NCI-H146 (cell line): ENCODE measurements at regions not wholly inside any gene's neighbourhood (a gene's known extent, or its start where the extent isn't known, plus 50 kb on each side); places are given as distances from the start of the nearest gene placed in this dataset.
"Not testable (repeated sequence)": the region's sequence is repeated elsewhere in the genome, so short reads cannot be mapped to it uniquely, and the experiment has no call there.

Experiments
- DNase-seq: peaks from one replicate; lab custom pipeline; 2025; lab: John Stamatoyannopoulos, UW

GRCh38 chr15:19996574-19997194, 544.9 kb downstream of the GOLGA6L6 start:
- not testable (repeated sequence) for DNase-seq

DNA sequence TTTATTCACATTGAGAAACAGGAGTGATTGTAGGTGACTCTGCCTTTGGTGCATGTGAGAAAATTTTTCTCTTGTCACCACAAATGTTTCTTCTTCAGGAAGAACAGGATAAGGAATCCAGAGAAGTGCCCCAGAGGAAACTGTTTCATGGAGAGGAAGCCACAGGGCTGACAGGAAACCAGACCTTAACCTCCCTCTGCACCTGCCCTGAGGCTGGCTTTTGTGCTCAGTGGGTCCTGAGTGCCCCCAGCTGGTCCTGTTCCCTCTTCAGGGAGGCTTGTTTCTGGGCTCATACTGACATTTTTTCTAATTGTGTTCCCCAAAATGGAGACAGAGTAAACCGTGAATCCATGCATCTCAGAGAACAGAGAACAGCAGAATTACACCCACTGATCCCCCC, 546.3 kb downstream of the GOLGA6L6 start:
- not testable (repeated sequence) for DNase-seq

GRCh38 chr15:19992428-19992827, 549.2 kb downstream of the GOLGA6L6 start:
- no peak for DNase-seq

- no peak for DNase-seq
These were observed 553.4 kb downstream of the GOLGA6L6 start for GRCh38 chr15:19988094-19988660.

DNA sequence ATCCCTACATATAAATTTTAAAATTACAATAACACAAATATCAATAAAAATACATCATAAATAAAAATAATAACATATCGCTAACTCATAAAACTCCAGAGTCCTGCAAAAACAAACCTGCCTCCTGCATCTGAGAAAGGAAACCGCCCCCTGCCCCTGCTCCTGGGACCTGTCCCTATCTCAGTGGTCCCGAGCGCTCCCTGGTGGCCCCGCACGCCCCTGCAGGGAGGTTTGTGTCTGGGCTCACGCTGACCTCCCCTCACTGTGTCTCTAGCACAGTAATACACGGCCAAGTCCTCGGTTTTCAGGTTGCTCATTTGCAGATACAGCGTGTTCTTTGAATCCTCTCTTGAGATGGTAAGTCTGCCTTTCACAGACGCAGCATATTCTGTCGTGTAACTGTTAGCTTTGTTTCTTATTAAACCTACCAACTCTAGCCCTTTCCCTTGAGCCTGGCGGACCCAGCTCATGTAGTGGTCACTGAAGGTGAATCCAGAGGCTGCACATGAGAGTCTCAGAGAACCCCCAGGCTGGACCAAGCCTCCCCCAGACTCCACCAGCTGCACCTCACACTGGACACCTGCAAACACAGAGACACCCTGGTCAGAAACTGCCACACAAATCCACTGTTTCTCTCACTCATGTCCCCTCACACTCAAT, 554.1 kb downstream of the GOLGA6L6 start:
- DNase-seq, result peak; percentile 10

GRCh38 chr15:19984101-19984500, 557.5 kb downstream of the GOLGA6L6 start:
- DNase-seq, result no peak

GRCh38 chr15:19974998-19975397, 566.6 kb downstream of the GOLGA6L6 start:
- no peak for DNase-seq

DNA sequence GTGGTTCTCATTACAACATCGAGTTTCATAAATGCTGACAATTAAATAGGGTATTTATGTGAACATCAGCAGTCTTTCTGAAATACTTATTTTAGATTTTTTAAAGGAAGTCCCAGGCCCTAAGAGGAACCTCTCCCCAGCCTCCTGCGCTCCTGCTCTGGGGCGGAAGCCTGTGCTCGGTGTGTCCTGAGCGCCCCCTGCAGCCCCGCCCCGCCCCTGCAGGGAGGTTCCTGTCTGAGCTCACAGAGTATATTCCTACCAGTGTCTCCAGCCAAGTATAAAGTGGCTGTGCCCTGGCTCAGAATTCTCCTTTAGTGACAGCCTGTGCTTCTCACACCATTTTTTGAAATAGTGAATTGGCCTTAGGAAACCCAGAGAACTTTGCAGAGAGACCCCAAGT, 567.9 kb downstream of the GOLGA6L6 start:
- DNase-seq, result no peak

DNA sequence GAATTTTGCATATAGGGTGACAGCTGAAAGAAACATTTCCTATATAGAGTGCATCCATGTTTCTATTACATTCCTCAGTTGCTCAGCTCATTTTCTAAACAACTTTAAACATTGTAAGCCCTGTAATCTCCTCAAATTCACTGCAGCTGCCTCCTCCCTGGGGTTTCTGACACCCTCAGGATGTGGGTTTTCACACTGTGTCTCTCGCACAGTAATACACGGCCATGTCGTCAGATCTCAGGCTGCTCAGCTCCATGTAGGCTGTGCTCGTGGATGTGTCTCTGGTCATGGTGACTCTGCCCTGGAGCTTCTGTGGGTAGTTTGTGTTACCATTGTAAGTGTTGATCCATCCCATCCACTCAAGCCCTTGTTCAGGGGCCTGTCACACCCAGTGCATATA, 569.0 kb downstream of the GOLGA6L6 start:
- not testable (repeated sequence) for DNase-seq

- not testable (repeated sequence) for DNase-seq
These were observed 576.0 kb downstream of the GOLGA6L6 start for GRCh38 chr15:19965574-19965973.

- DNase-seq, result not testable (repeated sequence)
These were observed 577.1 kb downstream of the GOLGA6L6 start for GRCh38 chr15:19964480-19964879.

DNA sequence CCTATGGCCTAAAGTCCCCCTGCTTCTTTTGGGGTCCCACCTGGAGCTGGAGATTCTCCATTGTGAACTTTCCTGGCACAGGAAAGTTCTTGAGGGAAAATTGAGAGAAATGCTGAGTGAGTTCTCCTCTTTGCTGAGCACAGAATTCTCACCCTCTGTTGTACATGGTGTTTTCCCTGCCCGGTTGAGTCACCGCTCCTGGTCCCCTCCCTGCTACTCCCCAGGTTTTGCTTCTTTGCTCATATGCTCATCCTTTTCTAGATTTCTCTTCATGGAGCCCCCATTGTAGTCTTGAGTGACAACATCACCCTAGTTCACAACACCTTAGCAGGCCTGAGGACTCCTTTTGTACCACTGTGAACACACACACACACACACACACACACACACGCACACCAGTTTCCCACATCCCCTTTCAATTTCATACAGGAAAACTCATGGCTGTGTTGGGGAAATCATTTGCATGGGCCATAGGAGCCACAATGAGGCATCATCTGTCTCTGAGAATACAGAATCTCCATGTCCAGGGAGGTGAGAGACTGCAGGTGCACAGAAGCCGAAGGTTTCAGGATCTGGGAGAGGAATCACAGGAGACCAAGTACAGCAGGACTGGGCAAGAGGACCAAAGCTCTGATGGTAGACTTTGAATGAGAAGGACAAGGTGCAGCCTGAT, 585.3 kb downstream of the GOLGA6L6 start:
- DNase-seq, result no peak

DNA sequence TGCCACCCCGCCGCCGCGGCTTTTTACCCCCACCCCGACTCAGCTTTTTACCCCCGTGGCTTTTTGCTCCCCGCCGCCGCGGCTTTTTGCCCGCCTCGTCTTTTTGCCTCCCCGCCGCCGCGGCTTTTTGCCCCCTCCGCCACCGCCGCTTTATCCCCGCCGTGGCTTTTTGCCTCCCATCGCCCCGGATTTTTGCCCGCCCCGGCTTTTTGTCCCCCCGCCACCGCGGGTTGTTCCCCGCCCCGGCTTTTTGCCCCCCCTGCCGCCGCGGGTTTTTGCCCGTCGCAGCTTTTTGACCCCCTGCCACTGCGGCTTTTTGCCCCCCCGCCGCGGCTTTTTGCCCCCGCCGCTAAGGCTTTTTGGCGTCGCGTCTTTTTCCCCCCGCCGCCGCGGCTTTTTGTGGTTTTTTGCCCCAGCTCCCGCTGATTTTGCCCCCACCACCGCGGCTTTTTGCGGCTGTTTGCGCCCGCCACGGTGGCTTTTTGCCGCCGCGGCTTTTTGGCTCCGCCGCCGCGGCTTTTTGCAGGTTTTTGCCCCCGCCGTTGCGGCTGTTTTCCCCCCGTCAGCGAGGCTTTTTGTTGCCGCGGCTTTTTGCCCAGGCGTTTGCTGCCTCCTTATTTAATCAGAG, 597.2 kb downstream of the GOLGA6L6 start:
- no peak for DNase-seq

- DNase-seq, result no peak
These were observed 598.1 kb downstream of the GOLGA6L6 start for GRCh38 chr15:19943515-19943914.

DNA sequence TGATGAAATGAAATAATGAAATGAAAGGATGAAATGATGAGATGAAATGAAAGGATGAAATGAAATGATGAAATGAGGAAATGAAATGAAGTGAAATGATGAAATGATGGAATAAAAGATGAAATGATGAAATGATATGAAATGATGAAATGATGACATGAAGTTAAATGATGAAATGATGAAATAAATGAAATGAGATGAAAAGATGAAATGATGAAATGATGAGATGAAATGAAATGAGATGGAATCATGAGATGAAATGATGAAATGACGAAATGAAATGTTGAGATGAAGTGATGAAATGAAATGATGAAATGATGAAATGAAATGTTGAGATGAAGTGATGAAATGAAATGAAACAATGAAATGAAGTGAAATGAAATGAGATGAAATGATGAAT, 638.3 kb downstream of the GOLGA6L6 start:
- not testable (repeated sequence) for DNase-seq

DNA sequence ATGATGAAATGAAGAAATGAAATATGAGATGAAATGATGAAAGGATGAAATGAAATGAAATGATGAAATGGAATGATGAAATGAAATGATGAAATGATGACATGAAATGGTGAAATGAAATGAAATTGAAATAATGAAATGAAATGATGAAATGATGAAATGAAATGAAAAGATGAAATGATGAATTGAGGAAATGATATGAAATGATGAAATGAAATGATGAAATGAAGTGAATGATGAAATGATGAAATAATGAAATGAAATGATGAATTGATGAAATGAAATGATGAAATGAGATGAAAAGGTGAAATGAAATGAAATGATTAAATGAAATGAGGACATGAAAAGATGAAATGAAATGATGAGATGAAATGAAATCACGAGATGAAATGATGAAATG, 639.2 kb downstream of the GOLGA6L6 start:
- DNase-seq, result not testable (repeated sequence)

GRCh38 chr15:19901414-19901813, 640.2 kb downstream of the GOLGA6L6 start:
- not testable (repeated sequence) for DNase-seq

DNA sequence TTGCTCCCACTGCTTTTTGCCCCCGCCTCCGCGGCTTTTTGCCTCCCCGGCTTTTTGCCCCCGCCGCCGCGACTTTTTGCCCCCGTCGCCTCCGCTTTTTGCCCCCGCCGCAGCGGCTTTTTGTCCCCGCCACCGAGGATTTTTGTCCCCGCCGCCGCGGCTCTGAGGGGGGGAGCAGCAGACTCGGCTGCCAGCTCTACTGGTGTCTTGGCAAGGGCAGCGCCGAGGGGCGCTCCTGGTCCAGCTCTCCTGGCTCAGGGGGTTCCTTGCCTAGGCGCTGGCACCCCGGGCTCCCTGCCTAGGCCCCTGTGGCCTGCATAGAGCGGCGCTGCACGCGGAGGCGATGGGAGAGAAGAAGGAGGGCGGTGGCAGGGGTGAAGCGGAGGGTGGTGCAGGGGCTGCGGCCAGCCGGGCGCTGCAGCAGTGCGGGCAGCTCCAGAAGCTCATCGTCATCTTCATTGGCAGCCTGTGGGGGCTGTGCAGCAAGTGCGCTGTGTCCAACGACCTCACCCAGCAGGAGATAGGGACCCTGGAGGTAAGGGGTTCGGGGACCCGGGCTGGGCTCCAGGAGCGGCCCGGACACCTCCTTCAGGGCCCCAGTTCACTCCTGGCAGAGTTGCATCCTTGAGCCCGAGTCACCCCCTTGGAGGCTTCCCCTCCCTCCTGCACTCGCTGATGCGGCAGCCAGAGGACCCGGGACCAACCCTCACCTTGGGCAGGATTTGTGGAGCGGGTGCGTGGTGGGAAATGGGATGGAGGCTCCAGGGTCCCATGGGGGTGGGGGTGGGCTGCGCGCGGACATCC, 642.4 kb downstream of the GOLGA6L6 start:
- DNase-seq, result no peak

DNA sequence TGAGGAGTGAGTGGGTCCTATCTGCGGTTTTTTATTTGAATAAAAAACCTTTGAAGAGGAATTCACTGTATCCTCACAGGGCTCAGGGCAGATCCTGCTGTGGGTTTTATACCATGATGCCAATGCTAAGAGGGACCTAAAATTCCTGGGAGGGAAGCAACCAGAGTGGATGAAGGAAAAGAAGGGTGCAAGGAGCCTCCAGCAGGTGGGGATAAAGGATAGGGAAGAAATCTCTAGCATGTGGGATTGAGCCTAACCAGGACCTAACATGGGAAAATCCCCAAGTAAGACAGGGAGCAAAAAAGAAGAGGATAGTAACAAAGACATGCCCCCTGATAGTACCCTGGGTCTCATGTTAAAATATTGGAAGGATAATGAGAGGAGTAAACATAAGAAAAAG, 652.8 kb downstream of the GOLGA6L6 start:
- not testable (repeated sequence) for DNase-seq

DNA sequence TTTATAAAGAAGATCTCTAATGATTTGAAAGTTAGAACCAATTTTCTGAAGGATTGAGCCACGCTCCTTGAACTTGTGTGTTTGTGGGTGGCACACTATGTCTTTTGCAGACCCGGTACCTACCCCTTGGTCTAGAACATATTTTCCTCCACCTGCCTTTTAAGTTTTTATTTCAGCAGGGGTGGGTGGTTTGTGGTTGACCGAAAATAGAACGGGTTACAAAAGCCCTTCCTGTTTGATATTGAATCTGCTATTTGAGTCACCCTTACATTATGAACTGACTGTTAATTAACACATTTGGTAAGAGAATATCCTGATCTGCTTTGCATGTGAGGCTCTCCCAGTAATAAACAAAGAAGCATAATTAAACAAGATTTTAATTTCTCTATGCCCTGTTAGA, 697.5 kb downstream of the GOLGA6L6 start:
- not testable (repeated sequence) for DNase-seq
